Cardiac muscle cell (in vitro differentiated cells and primary cell): ENCODE measurements at regions not wholly inside any gene's neighbourhood (a gene's known extent, or its start where the extent isn't known, plus 50 kb on each side); places are given as distances from the start of the nearest gene placed in this dataset.

ENCODE experiments used
- DNase-seq, 2 donors: peaks; one replicate each; pipeline versions ENCODE4 v3.0.0 to v3.0.0-alpha.2; 2010 to 2017; ENCODE audit warnings: low read depth in 1 of 2, low spot score in 1 of 2
- H3K27ac ChIP-seq: fragments of 200-600 bp; sonication (generic); 2 replicates; pipeline ENCODE4 v1.5.1; 2016
- H3K27me3 ChIP-seq: fragments of 200-600 bp; sonication (generic); 2 replicates; pipeline ENCODE4 v1.6.0; 2016; ENCODE audit warnings: control low read depth
- H3K36me3 ChIP-seq: fragments of 200-600 bp; sonication (generic); 2 replicates; pipeline ENCODE4 v1.5.1; 2016; ENCODE audit warnings: control low read depth
- H3K4me1 ChIP-seq: fragments of 200-600 bp; sonication (generic); 2 replicates; pipeline ENCODE4 v1.8.1; 2017; ENCODE audit warnings: low read depth, mild to moderate bottlenecking, mixed run types
- H3K4me3 ChIP-seq: fragments of 200-600 bp; sonication (generic); 2 replicates; pipeline ENCODE4 v1.5.1; 2016; ENCODE audit warnings: mild to moderate bottlenecking
- H3K9me3 ChIP-seq: fragments of 200-600 bp; sonication (generic); 2 replicates; pipeline ENCODE4 v1.5.1; 2017; ENCODE audit warnings: low read depth, mild to moderate bottlenecking, control low read depth
- CTCF ChIP-seq: IDR thresholded peaks from 2 replicates; pipeline ENCODE4 v1.5.1; 2012; ENCODE audit warnings: low read depth, mild to moderate bottlenecking, low read length

- DNase-seq: no peak
- no peak overlapping the region for H3K4me3 ChIP-seq
- H3K4me1 ChIP-seq: peaks cover 11% of the 10 kb centered on the region
- H3K27ac ChIP-seq: no peak overlapping the region
- no peak for TF ChIP-seq CTCF
- H3K27me3 ChIP-seq: no peaks in the 10 kb centered on the region
- H3K9me3 ChIP-seq: no peaks in the 10 kb centered on the region
- peaks cover 6% of the 10 kb centered on the region for H3K36me3 ChIP-seq
These were observed 483.5 kb downstream of the UTRN start for GRCh38 chr6:144768551-144769075.

- DNase-seq: no peak
- no peak for TF ChIP-seq CTCF
- no peaks in the 10 kb centered on the region for H3K27me3 ChIP-seq
- H3K36me3 ChIP-seq: peaks cover 6% of the 10 kb centered on the region
- no peak overlapping the region for H3K4me3 ChIP-seq
- H3K9me3 ChIP-seq: no peaks in the 10 kb centered on the region
- no peak overlapping the region for H3K27ac ChIP-seq
- H3K4me1 ChIP-seq: peaks cover 11% of the 10 kb centered on the region
These were observed 484.0 kb downstream of the UTRN start for GRCh38 chr6:144769142-144769541.

- no peak for DNase-seq
- H3K27ac ChIP-seq: no peak overlapping the region
- TF ChIP-seq CTCF: no peak
- H3K36me3 ChIP-seq: peaks cover 6% of the 10 kb centered on the region
- no peaks in the 10 kb centered on the region for H3K4me1 ChIP-seq
- H3K9me3 ChIP-seq: no peaks in the 10 kb centered on the region
- no peaks in the 10 kb centered on the region for H3K27me3 ChIP-seq
- H3K4me3 ChIP-seq: no peak overlapping the region
These were observed 491.1 kb downstream of the UTRN start for GRCh38 chr6:144776031-144776819.

GRCh38 chr6:144777249-144777648 is 492.1 kb downstream of the UTRN start:
- no peak overlapping the region for H3K4me3 ChIP-seq
- DNase-seq: no peak
- H3K27ac ChIP-seq: no peak overlapping the region
- H3K4me1 ChIP-seq: no peaks in the 10 kb centered on the region
- H3K36me3 ChIP-seq: peaks cover 4% of the 10 kb centered on the region
- no peak for TF ChIP-seq CTCF
- no peaks in the 10 kb centered on the region for H3K9me3 ChIP-seq
- no peaks in the 10 kb centered on the region for H3K27me3 ChIP-seq

- Histone ChIP-seq H3K27ac (no peak overlapping the region), H3K27me3 (no peaks in the 10 kb centered on the region), H3K36me3 (no peaks in the 10 kb centered on the region), H3K4me1 (no peaks in the 10 kb centered on the region), H3K9me3 (no peaks in the 10 kb centered on the region), H3K4me3 (no peak overlapping the region)
- no peak for DNase-seq
- no peak for TF ChIP-seq CTCF
These were observed 492.9 kb downstream of the UTRN start for GRCh38 chr6:144778056-144778455.
